Transverse colon (tissue), 4 donors: ENCODE measurements at regions not wholly inside any gene's neighbourhood (a gene's known extent, or its start where the extent isn't known, plus 50 kb on each side); places are given as distances from the start of the nearest gene placed in this dataset.

Experiments used
- DNase-seq: peaks from one replicate; pipeline ENCODE4 v3.0.0-alpha.2; 2019
- H3K27ac ChIP-seq, 4 donors: fragments of 200-600 bp; sonication (generic); 2 replicates each; pipeline ENCODE4 v1.5.1; 2016 to 2018; ENCODE audit warnings: inconsistent platforms in 4 of 4
- H3K27me3 ChIP-seq: fragments of 200-600 bp; sonication (generic); 2 replicates; pipeline ENCODE4 v1.5.1; 2017; ENCODE audit warnings: inconsistent platforms
- H3K36me3 ChIP-seq, 4 donors: fragments of 200-600 bp; sonication (generic); 2 replicates each; pipeline ENCODE4 v1.5.1; 2017 to 2019; ENCODE audit warnings: inconsistent platforms in 4 of 4
- H3K4me1 ChIP-seq, 4 donors: fragments of 200-600 bp; sonication (generic); 2 replicates each; pipeline ENCODE4 v1.5.1; 2017 to 2020; ENCODE audit warnings: inconsistent platforms in 4 of 4
- H3K4me3 ChIP-seq, 4 donors: fragments of 200-600 bp; sonication (generic); 1 replicate in 1 of 4; 2 replicates in 3 of 4; pipeline versions ENCODE4 v1.5.1 to v1.6.1; 2017 to 2019; ENCODE audit warnings: inconsistent platforms in 4 of 4
- H3K9me3 ChIP-seq, 2 donors: fragments of 200-600 bp; sonication (generic); 2 replicates each; pipeline ENCODE4 v1.5.1; 2017 to 2019; ENCODE audit warnings: inconsistent platforms in 2 of 2
- EP300 ChIP-seq: sonication (generic); formaldehyde crosslinking; IDR thresholded peaks from one replicate; pipeline ENCODE4 v1.6.1; 2017; ENCODE audit warnings: antibody characterized with exemption, low read depth
- POLR2A ChIP-seq: fragments of 450-650 bp; IDR thresholded peaks from one replicate; pipeline ENCODE4 v1.6.1; 2016; ENCODE audit warnings: antibody characterized with exemption, mild to moderate bottlenecking, moderate library complexity
- POLR2AphosphoS5 ChIP-seq, 3 donors: sonication (generic); formaldehyde crosslinking; IDR thresholded peaks; one replicate each; pipeline ENCODE4 v1.6.1; 2016; ENCODE audit warnings: antibody characterized with exemption in 3 of 3
- WGBS, 2 donors: methylation state at CpG; one replicate each; pipeline ENCODE4 v1.1.5; 2018; ENCODE audit warnings: low coverage in 1 of 2; 5-methylcytosine and 5-hydroxymethylcytosine counted together
- in situ Hi-C, 4 donors: fragments of 200-750 bp; cut with MboI; loops; one replicate each; pipeline versions ENCODE4 v1.15.0 to v1.15.1; 2017; ENCODE audit warnings: low sequenced_read_pairs in 3 of 4, low pct_ligation_motif_present in 1 of 4, low pct_unique_long_range_greater_than_20kb in 1 of 4
- intact Hi-C: fragments of 100-400 bp; cut with DNase I; formaldehyde crosslinking; loops from one replicate; pipeline ENCODE4 v1.15.1; 2023; ENCODE audit warnings: low total_unique reads
- TF ChIP-seq, protein P1 (sequence below), 5 experiments: fragments of 200-600 bp in 3 of 5; fragments of 450-650 bp in 2 of 5; sonication (generic) in 3 of 5; IDR thresholded peaks; 1 replicate in 2 of 5; 2 replicates in 3 of 5; pipeline ENCODE4 v1.5.1; 2016 to 2017; ENCODE audit warnings: antibody characterized with exemption in 5 of 5, inconsistent platforms in 3 of 5, mild to moderate bottlenecking in 2 of 5, moderate library complexity in 1 of 5

DNA sequence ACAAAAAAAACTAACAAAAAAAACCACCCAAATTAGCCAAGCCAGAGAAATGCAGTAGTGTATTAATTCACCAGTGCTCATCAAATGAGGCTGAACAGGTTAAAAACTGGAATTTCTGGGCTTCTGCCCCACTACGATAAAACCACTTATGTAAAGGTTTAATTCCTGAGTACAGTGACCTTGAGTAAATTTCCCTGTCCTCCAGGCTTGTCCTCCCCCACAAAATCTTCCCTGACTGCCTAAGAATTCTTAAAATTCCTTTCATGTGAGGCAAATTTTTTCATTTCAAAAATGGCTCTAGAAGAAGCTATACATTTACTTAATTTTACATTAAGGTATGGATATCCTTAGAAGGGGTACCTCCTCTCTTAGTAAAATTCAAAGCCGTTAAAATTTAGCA lies 80.1 kb upstream of the ID4 start:
- intact Hi-C loops: no loop called here
- no peak for DNase-seq
- 82 to 91% methylated on average over 1 to 2 of the region's 2 CpGs for WGBS, 2 donors
- Histone ChIP-seq H3K9me3 (no peaks in the 10 kb centered on the region), H3K36me3 (no peaks in the 10 kb centered on the region), H3K4me3 (no peak overlapping the region), H3K27me3 (no peaks in the 10 kb centered on the region), H3K27ac (no peak overlapping the region), H3K4me1 (no peaks in the 10 kb centered on the region)
- TF ChIP-seq POLR2A: no peak
- TF ChIP-seq, protein P1, sequence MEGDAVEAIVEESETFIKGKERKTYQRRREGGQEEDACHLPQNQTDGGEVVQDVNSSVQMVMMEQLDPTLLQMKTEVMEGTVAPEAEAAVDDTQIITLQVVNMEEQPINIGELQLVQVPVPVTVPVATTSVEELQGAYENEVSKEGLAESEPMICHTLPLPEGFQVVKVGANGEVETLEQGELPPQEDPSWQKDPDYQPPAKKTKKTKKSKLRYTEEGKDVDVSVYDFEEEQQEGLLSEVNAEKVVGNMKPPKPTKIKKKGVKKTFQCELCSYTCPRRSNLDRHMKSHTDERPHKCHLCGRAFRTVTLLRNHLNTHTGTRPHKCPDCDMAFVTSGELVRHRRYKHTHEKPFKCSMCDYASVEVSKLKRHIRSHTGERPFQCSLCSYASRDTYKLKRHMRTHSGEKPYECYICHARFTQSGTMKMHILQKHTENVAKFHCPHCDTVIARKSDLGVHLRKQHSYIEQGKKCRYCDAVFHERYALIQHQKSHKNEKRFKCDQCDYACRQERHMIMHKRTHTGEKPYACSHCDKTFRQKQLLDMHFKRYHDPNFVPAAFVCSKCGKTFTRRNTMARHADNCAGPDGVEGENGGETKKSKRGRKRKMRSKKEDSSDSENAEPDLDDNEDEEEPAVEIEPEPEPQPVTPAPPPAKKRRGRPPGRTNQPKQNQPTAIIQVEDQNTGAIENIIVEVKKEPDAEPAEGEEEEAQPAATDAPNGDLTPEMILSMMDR (IDR thresholded peaks at IDR 0.05): no peak
- in situ Hi-C loops: no loop called here

DNA sequence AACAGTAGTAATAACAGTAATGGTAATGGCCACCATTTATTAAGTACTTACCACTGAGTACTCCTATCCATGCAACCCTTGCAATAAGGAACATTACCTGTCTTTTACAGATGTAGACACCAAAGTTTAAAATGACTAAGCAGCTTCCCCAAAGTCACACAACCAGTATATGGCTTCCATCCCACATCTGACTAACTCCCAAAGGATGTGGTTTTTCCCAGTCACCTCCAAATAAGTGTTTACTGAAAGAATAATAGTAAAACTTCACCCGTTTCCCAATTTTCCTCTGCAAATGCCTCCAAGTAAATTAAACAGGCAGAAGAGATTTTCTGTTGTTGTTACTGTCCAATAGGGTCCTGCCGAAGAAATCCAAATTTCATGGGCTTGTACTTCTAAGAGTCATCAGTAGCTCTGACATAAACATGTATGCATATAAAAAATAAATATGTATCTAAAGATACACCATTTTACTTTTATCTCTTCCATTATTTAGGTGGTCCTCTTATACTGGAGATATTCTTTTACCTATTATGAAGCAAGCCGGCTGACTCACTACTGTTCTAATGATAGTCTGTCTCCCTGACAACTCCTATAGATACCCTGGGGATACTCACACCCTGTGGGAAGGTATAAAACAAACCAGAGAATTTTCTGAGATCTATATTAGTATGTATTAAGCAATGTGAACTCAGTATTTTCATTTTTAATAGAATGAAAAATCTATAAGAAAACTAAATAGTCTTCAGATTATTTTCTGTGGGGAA lies 77.9 kb upstream of the ID4 start:
- TF ChIP-seq EP300 (no peak), POLR2A (no peak), POLR2AphosphoS5 (IDR thresholded peaks at IDR 0.05) (no peak)
- TF ChIP-seq, protein P1 (IDR thresholded peaks at IDR 0.05): no peak
- in situ Hi-C loops: no loop called here
- no peaks in the 10 kb centered on the region for H3K27me3 ChIP-seq
- intact Hi-C loops: no loop called here
- no peak overlapping the region for H3K27ac ChIP-seq
- no peaks in the 10 kb centered on the region for H3K9me3 ChIP-seq
- no peaks in the 10 kb centered on the region for H3K36me3 ChIP-seq
- 78 to 84% methylated on average over 3 of the region's 3 CpGs for WGBS, 2 donors
- H3K4me3 ChIP-seq: no peak overlapping the region
- DNase-seq: no peak
- H3K4me1 ChIP-seq: no peaks in the 10 kb centered on the region

DNA sequence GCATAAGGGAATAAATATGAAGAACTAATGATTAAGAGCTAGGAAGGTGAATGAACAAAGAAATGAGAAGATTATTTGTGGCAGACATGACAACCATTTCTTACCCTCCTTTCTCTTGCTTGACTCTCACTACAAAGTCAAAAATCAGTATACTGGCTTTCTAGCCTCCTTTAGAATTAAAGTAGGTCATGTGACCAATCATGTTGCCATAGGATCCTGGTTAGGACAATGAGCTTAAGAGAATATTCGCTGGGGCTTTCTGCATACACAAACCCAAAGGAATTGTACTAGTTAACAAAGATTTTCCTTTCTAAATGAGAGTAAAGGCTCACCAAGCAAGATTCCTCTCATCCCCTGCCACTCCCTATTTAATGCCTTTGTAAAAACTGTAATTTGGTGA lies 76.0 kb upstream of the ID4 start:
- no peak overlapping the region for H3K4me3 ChIP-seq
- no peaks in the 10 kb centered on the region for H3K4me1 ChIP-seq
- no peak overlapping the region for H3K27ac ChIP-seq
- H3K36me3 ChIP-seq: no peaks in the 10 kb centered on the region
- DNase-seq: no peak
- intact Hi-C loops (no loop called here), in situ Hi-C loops (no loop called here)
- WGBS, 2 donors: 67 to 88% methylated on average over 1 of the region's 1 CpG
- H3K27me3 ChIP-seq: no peaks in the 10 kb centered on the region
- TF ChIP-seq POLR2A (no peak), EP300 (no peak), POLR2AphosphoS5 (IDR thresholded peaks at IDR 0.05) (no peak)
- TF ChIP-seq, protein P1 (IDR thresholded peaks at IDR 0.05): no peak
- H3K9me3 ChIP-seq: no peaks in the 10 kb centered on the region

DNA sequence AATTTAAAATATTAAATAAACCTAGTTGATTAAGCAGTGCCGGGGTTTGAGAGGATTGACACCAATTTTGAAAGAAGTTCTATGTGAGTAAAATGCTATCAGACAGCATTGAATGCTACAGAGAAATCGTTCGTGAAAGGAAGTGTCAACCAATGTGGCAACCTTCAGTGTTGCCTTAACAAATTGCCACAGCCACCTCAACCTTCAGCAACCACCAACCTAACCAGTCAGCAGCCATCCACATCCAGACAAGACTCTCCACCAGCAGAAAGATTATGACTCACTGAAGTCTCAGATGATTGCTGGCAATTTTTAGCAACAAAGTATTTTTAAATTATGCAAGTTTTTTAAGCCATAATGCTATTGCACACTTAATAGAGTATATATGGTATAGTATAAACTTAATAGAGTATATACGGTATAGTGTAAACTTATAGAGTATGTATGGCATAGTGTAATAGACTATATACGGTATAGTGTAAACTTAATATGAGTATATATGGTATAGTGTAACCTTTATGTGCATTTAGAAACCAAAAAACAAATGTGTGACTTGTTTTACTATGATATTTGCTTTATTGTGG lies 65.3 kb upstream of the ID4 start:
- no peaks in the 10 kb centered on the region for H3K27me3 ChIP-seq
- no peaks in the 10 kb centered on the region for H3K36me3 ChIP-seq
- no peaks in the 10 kb centered on the region for H3K4me1 ChIP-seq
- intact Hi-C loops (no loop called here), in situ Hi-C loops (no loop called here)
- TF ChIP-seq, protein P1 (IDR thresholded peaks at IDR 0.05): no peak
- no peak for TF ChIP-seq POLR2AphosphoS5 (IDR thresholded peaks at IDR 0.05)
- no peak for TF ChIP-seq EP300
- TF ChIP-seq POLR2A: no peak
- no peaks in the 10 kb centered on the region for H3K9me3 ChIP-seq
- DNase-seq: no peak
- no peak overlapping the region for H3K27ac ChIP-seq
- no peak overlapping the region for H3K4me3 ChIP-seq
- 81 to 82% methylated on average over 5 of the region's 5 CpGs for WGBS, 2 donors
